ENCODE measurements at regions not wholly inside any gene's neighbourhood (a gene's known extent, or its start where the extent isn't known, plus 50 kb on each side); places are given as distances from the start of the nearest gene placed in this dataset.

DNA sequence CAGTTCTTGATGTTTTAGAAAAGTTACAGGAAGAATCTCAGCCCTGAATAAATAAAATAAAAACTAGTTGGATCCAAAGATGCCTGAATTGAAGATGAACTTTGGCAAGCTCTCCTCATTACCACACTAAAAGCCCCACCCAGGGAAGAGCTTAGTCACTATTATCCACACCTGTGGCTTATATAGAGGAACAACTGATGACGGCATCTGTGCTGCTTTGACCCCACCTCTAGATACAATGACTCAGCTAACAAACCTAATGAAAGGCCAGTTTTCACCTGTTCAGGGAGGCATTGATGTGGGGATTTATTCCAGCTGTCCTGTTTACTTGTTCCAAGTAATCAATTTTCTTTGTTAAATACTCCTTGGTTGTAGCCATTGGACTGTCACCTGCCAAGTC is 604.7 kb upstream of the EPHA6 start:
- H3K4me3 ChIP-seq, result no peak overlapping the region
- TF ChIP-seq, protein P1, sequence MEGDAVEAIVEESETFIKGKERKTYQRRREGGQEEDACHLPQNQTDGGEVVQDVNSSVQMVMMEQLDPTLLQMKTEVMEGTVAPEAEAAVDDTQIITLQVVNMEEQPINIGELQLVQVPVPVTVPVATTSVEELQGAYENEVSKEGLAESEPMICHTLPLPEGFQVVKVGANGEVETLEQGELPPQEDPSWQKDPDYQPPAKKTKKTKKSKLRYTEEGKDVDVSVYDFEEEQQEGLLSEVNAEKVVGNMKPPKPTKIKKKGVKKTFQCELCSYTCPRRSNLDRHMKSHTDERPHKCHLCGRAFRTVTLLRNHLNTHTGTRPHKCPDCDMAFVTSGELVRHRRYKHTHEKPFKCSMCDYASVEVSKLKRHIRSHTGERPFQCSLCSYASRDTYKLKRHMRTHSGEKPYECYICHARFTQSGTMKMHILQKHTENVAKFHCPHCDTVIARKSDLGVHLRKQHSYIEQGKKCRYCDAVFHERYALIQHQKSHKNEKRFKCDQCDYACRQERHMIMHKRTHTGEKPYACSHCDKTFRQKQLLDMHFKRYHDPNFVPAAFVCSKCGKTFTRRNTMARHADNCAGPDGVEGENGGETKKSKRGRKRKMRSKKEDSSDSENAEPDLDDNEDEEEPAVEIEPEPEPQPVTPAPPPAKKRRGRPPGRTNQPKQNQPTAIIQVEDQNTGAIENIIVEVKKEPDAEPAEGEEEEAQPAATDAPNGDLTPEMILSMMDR (IDR thresholded peaks at IDR 0.05), result no peak
- ATAC-seq (no peak), DNase-seq (no peak)
- no peak overlapping the region for H3K27ac ChIP-seq
- no peaks in the 10 kb centered on the region for H3K4me1 ChIP-seq
- intact Hi-C loops (cut with DNase I), result no loop called here
- peaks cover 0 to 25% of the 10 kb centered on the region in 2 donors for H3K9me3 ChIP-seq
- no peaks in the 10 kb centered on the region for H3K36me3 ChIP-seq
- no peaks in the 10 kb centered on the region for H3K27me3 ChIP-seq

DNA sequence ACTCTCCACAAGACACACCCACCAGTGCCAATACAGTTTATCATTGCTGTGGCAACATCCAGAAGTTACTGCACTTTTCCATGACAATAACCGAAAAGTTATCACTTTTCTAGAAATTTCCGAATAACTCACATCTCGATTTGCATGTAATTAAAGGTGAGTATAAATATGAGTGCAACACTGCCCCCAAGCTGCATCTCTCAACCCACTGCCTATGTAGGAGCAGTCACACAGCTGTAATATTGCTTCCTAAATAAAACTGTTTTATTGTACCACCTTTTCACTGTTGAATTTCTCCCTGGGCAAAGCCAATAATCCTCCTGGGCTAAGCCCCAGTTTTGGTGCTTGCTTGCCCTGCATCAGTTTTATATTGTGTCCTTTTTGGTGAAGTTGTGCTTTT is 601.0 kb upstream of the EPHA6 start:
- no peak overlapping the region for H3K4me3 ChIP-seq
- no peaks in the 10 kb centered on the region for H3K27me3 ChIP-seq
- TF ChIP-seq, protein P1 (IDR thresholded peaks at IDR 0.05), result no peak
- H3K27ac ChIP-seq, result no peak overlapping the region
- H3K4me1 ChIP-seq, result no peaks in the 10 kb centered on the region
- no peak for ATAC-seq
- intact Hi-C loops (cut with DNase I), result no loop called here
- H3K36me3 ChIP-seq, result no peaks in the 10 kb centered on the region
- H3K9me3 ChIP-seq, result peaks cover 0 to 21% of the 10 kb centered on the region in 2 donors
- DNase-seq, result no peak

DNA sequence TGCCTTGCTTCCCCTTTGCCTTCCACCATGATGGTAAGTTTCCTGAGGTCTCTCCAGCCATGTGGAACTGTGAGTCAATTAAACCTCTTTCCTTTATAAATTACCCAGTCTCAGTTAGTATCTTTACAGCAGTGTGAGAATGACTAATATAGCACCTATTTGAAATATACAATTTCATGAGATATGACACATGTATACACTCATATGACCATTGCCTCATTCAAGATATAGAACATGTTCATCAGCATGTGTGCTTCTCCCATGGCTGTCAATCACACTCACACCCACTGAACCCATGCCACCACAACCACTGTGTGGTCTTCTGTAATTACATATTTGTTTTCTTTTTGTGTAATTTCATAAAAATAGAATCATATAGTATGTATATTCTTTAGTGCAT is 599.5 kb upstream of the EPHA6 start:
- no peaks in the 10 kb centered on the region for H3K36me3 ChIP-seq
- intact Hi-C loops (cut with DNase I), result no loop called here
- ATAC-seq (no peak), DNase-seq (no peak)
- H3K27ac ChIP-seq, result no peak overlapping the region
- no peak overlapping the region for H3K4me3 ChIP-seq
- no peaks in the 10 kb centered on the region for H3K4me1 ChIP-seq
- TF ChIP-seq, protein P1 (IDR thresholded peaks at IDR 0.05), result no peak
- no peaks in the 10 kb centered on the region for H3K27me3 ChIP-seq
- peaks cover 0 to 20% of the 10 kb centered on the region in 2 donors for H3K9me3 ChIP-seq

DNA sequence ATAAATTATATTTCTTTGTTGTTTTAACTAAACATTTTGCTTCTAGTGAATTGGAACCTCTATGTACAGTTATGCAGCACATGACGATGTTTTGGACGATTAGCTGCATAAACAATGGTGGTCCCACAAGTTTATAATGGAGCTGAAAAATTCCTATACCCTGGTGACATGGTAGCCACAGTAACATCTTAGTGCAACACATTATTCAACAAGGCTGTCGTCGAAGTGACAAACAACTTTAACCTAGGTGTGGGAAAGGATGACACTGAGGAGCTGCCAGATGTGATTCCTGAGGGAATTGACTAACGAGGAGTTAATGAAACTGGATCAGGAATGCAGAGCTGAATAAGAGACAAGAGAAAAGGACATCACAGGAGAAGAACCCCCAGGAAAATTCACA is 588.9 kb upstream of the EPHA6 start:
- H3K4me1 ChIP-seq, result no peaks in the 10 kb centered on the region
- ATAC-seq (no peak), DNase-seq (no peak)
- H3K27me3 ChIP-seq, result no peaks in the 10 kb centered on the region
- TF ChIP-seq, protein P1 (IDR thresholded peaks at IDR 0.05), result no peak
- no peak overlapping the region for H3K27ac ChIP-seq
- intact Hi-C loops (cut with DNase I), result no loop called here
- H3K36me3 ChIP-seq, result no peaks in the 10 kb centered on the region
- no peaks in the 10 kb centered on the region for H3K9me3 ChIP-seq
- no peak overlapping the region for H3K4me3 ChIP-seq

DNA sequence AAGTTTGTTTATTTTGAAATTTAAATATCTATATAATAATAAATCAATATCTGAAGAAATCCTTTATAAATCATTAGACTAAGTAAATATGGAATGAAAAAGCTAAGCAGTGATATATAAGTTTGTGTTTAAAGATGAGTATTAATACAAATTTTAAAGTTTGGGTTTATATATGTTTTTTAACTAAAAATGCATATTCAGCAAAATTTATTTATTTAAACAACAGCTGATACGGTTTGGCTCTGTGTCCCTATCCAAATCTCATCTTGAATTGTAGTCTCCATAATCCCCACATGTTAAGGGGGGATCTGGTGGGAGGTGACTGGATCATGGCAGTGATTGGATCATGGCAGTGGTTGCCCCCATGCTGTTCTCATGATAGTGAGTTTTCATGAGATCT is 580.7 kb upstream of the EPHA6 start:
- H3K9me3 ChIP-seq, result peaks cover 0 to 6% of the 10 kb centered on the region in 2 donors
- no peak overlapping the region for H3K4me3 ChIP-seq
- H3K27ac ChIP-seq, result no peak overlapping the region
- ATAC-seq (no peak), DNase-seq (no peak)
- TF ChIP-seq, protein P1 (IDR thresholded peaks at IDR 0.05), result no peak
- no peaks in the 10 kb centered on the region for H3K27me3 ChIP-seq
- H3K4me1 ChIP-seq, result no peaks in the 10 kb centered on the region
- intact Hi-C loops (cut with DNase I), result no loop called here
- H3K36me3 ChIP-seq, result no peaks in the 10 kb centered on the region

Measured in left lung (tissue), 4 donors.